CD4-positive, alpha-beta T cell treated with Interleukin-4 for 4 hours (primary cell): ENCODE measurements at regions not wholly inside any gene's neighbourhood (a gene's known extent, or its start where the extent isn't known, plus 50 kb on each side); places are given as distances from the start of the nearest gene placed in this dataset.
"Not testable (repeated sequence)": the region's sequence is repeated elsewhere in the genome, so short reads cannot be mapped to it uniquely, and the experiment has no call there.

Experiments used
- DNase-seq: peaks from one replicate; pipeline ENCODE4 v3.0.0-alpha.2; 2020

DNA sequence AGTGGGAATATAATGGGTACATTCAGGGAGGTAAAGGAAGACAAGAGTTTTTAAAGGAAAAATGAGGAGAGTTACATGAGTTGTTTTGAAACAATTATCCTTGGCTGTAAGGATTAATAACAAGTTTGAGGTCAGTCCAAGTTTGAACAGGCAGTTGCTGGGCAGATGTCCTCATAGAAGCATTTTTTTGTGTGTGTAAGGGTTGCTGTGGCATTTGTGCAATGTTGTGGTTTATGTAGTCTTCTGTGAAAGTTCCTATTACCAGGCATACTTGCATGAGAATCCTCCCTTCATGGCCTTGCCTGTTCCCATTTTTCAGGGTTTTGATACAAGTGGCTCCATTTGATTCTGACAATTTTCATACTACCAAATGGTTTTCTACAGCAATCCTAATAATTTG is 400.2 kb downstream of the KCNA4 start:
- DNase-seq, result no peak

DNA sequence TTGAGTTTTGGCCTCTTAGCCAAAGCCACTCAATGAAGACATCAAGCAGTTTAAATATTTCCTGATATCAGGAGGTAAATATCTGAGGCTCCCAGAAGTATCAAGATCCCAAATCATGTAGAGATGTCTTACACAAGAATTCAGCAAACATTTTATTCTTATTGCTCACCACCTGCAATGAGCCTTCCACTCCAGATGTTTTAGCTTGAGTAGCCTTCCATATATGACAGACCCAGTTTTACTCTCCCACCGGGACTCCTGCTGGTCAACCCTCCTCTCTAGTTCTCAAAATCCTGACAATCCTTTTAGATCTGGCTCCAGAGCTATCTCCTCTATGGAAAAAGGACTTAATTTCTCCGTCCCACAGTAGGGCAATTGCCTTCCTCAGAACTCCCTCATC is 404.4 kb downstream of the KCNA4 start:
- DNase-seq, result no peak

DNA sequence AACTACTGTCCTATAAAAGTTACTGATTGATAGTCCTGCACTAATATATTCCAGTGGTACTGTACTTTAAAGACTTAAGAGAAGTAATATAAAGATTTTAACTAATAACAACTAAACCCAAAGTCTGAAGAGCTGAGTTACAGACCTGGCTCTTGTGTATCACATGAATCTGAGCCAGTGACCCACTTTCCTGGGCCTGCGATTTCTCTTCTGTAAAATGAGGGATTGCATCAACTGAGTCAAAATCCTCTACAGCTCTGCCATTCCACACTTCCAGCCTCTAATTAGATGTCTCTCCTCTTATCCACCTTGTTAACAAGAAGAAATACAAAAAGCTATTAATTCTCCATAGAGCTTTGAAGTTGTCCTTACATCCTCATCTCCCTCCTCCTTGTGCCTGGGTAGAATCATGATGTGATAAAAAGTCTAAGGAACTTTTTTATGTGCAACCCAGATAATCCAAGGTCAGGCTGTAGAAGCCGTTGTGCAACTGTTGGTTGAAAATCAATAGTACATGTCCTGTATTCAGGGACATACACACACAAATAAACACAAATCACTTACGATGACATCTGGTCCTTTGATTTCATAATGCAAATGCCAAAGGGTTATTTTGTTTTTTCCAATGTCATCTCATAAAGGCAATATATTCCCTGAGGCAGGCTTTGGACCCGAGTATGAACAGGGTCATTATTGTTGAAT is 410.3 kb downstream of the KCNA4 start:
- DNase-seq, result no peak

- DNase-seq, result not testable (repeated sequence)
These were observed 416.7 kb downstream of the KCNA4 start for GRCh38 chr11:29600151-29600575.

DNA sequence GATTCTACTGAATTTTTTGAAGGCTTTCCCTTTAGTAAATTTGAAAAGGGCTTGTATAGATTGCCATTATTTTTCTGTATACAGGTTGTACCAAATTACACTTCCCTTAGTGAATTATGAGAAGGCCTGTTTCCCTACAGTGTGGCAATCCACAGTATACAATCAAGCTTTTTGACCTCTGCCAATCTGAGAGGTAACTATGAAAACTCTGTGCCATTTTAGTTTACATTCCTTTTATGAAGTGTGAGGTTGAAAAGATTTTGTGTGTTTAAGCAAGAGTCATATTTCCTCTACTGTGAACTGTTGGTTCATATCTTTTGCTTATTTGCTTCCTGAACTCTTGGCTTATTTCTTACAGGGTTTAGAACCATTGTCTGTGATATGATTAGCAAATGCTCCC is 432.5 kb downstream of the KCNA4 start:
- no peak for DNase-seq

DNA sequence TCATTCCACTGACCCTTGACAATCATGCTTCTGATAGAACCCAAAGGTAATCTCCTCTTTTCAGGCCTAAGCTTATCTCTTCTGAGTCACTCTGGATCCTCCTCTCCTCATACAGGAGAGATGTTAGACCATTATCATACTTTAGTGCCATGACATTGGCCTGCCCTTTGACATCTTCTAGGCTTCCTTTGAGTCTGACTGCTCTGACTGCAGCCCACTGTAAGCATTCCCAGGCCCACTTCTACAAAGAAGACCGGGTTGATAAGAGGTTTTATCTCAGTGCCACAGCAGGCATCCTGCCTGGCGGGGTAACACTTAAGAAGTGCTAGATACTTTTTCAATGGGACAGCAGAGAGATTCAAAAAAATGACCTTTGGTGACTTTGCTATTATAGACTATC is 438.0 kb downstream of the KCNA4 start:
- DNase-seq, result no peak

GRCh38 chr11:29564486-29564885 is 452.3 kb downstream of the KCNA4 start:
- DNase-seq, result no peak

GRCh38 chr11:29562183-29562582 is 454.6 kb downstream of the KCNA4 start:
- DNase-seq, result no peak

DNA sequence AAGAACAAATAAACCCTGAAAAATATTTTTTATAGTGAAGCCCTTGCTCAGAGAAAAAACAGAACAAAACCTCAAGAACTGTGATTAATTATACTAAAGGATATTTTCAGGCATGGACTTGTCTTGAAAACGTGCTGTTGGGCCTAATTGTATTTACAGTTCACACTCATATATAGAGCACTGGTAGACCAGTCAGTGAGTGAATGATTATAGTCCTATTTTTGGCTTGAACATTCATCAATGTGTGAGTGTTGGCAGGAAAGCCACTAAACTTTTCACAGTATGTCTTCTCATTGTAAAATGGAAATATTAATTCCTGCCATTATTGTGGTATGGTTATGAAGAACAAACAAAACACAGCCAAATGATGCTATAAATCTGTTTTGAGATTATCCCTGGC is 462.8 kb downstream of the KCNA4 start:
- DNase-seq, result no peak

- no peak for DNase-seq
These were observed 478.3 kb downstream of the KCNA4 start for GRCh38 chr11:29538339-29539036.

- no peak for DNase-seq
These were observed 482.0 kb downstream of the KCNA4 start for GRCh38 chr11:29534836-29535235.

GRCh38 chr11:29530961-29531360 is 485.9 kb downstream of the KCNA4 start:
- no peak for DNase-seq

GRCh38 chr11:29527391-29527936 is 489.4 kb downstream of the KCNA4 start:
- DNase-seq, result peak; percentile 0

GRCh38 chr11:29518389-29519174 is 498.2 kb downstream of the KCNA4 start:
- no peak for DNase-seq

GRCh38 chr11:29511394-29511793 is 505.4 kb downstream of the KCNA4 start:
- DNase-seq, result no peak

- no peak for DNase-seq
These were observed 509.5 kb downstream of the KCNA4 start for GRCh38 chr11:29507376-29507775.

DNA sequence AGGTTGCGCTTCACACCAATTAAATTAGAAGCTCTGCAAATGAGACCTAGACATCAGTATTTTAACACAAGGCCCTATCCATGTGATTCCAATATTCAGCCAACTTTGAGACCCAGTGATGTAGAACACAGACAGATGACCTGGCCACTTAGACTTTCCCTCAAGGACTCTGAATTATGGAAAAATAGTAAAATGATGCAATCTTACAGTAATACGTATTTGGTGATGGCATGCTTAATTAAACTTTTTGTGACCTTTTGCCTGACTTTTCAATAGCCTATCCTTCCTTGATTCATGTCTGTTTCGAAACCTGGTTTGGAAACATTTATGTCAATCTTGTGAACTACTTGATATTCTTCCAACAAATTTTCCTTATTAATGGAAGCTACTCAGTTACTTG is 521.2 kb downstream of the KCNA4 start:
- DNase-seq, result no peak

DNA sequence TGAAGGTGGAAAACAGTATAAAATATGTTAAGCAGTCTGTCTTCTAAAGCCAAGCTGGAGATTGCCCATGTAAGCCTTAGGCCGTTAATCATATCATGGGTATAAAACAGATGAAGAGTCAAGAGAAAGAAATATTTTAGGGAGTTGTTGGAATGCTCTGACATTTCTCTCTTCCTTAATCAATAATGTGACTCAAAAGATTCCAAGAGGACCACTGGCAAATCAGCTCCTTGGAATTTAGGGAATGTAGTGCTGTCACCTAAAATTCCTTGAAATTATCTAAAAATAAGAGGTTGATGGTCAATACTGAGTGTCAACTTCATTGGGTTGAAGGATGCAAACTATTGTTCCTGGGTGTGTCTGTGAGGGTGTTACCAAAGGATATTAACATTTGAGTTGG is 525.9 kb downstream of the KCNA4 start:
- no peak for DNase-seq

- DNase-seq, result no peak
These were observed 530.5 kb downstream of the KCNA4 start for GRCh38 chr11:29486301-29486700.

- DNase-seq, result no peak
These were observed 531.2 kb downstream of the KCNA4 start for GRCh38 chr11:29485641-29486040.

DNA sequence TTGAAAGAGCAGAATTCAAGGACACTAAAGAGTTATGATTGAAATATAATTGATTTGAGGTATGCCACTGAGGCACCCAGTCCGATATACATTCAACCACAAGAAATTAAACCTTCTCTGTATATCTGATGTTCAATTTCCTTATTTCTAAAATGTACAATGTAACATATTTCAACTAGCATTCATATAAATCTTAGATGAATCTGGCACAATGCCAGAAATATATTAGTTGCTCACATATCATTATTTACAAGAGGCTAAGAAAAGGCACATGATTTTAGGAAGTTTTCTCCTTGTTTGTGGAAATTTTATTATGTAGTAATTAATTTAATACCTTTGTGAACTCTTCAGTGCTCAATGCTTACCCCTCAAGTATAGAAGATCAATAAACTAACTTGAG is 532.3 kb downstream of the KCNA4 start:
- no peak for DNase-seq

DNA sequence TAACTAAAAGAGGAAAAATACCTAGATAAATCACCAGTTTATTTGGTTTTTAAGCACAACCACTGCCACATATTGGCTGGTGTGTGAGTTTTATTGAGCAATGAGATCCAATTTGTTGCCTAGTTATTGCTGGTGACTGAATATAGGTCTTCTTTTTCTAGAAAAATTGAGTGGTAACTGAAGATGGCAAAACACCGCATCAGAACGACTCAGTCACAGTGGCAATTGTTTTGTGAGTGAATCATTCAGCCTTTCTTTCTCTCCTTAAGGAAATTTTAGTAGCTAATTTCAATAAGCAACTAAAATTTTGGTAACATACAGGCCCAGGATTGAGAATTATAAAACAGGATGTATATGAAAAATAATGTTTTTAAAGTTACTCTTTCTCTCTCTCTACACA is 533.0 kb downstream of the KCNA4 start:
- DNase-seq, result no peak

DNA sequence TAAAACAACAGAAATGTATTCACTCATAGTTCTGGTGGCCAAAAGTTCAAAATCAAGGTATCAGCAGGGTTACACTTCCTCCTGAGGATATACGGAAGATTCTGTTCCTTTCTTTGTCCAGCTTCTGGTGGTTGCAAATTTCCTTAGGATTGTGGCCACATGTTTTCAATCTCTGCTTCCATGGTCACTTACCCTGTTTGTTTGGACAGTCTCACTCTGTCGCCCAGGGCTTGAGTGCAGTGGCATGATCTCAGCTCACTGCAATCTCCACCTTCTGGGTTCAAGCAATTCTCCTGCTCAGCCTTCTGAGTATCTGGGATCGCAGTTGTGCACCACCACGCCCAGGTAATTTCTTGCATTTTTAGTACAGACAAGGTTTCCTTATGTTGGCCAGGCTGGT is 534.3 kb downstream of the KCNA4 start:
- no peak for DNase-seq

- no peak for DNase-seq
These were observed 535.1 kb downstream of the KCNA4 start for GRCh38 chr11:29481738-29482137.
